GM23338 (cell line): ENCODE measurements at regions not wholly inside any gene's neighbourhood (a gene's known extent, or its start where the extent isn't known, plus 50 kb on each side); places are given as distances from the start of the nearest gene placed in this dataset.

Experiments
- ATAC-seq: fragments of 200-7000 bp; cut with Tn5 transposase; 3 replicates; pipeline ENCODE4 v1.9.1; 2020
- DNase-seq: peaks from one replicate; pipeline ENCODE4 v3.0.0-alpha.2; 2015; ENCODE audit warnings: low spot score
- H2AFZ ChIP-seq: fragments of 200-600 bp; sonication (generic); 2 replicates; pipeline ENCODE4 v1.8.0; 2016; ENCODE audit warnings: antibody characterized with exemption, mild to moderate bottlenecking, moderate library complexity
- H3F3A ChIP-seq: fragments of 200-600 bp; sonication (generic); replicated peaks from 2 replicates; pipeline ENCODE4 v1.8.0; 2017; ENCODE audit warnings: antibody characterized with exemption, mixed run types, low read depth
- H3K27ac ChIP-seq: fragments of 200-600 bp; sonication (generic); 2 replicates; pipeline ENCODE4 v1.6.1; 2016; ENCODE audit warnings: low read depth
- H3K27me3 ChIP-seq: fragments of 200-600 bp; sonication (generic); 2 replicates; pipeline ENCODE4 v1.8.0; 2016; ENCODE audit warnings: mild to moderate bottlenecking, mixed run types, moderate library complexity; ENCODE audit not compliant: insufficient read depth
- H3K36me3 ChIP-seq: fragments of 200-600 bp; sonication (generic); 2 replicates; pipeline ENCODE4 v1.8.0; 2016; ENCODE audit warnings: mild to moderate bottlenecking; ENCODE audit not compliant: insufficient read depth
- H3K4me1 ChIP-seq: fragments of 200-600 bp; sonication (generic); 2 replicates; pipeline ENCODE4 v1.8.0; 2016; ENCODE audit warnings: mild to moderate bottlenecking, moderate library complexity; ENCODE audit not compliant: insufficient read depth
- H3K4me2 ChIP-seq: fragments of 200-600 bp; sonication (generic); 2 replicates; pipeline ENCODE4 v1.7.1; 2017; ENCODE audit warnings: mixed run types
- H3K4me3 ChIP-seq: fragments of 200-600 bp; sonication (generic); 2 replicates; pipeline ENCODE4 v1.6.1; 2016; ENCODE audit warnings: mixed run types
- H3K79me2 ChIP-seq: fragments of 200-600 bp; sonication (generic); replicated peaks from 2 replicates; pipeline ENCODE4 v1.8.0; 2017; ENCODE audit warnings: mild to moderate bottlenecking; ENCODE audit not compliant: insufficient read depth
- H3K9me2 ChIP-seq: fragments of 200-600 bp; sonication (generic); 2 replicates; pipeline ENCODE4 v1.8.0; 2017; ENCODE audit not compliant: insufficient read depth
- H4K20me1 ChIP-seq: fragments of 200-600 bp; sonication (generic); replicated peaks from 2 replicates; pipeline ENCODE4 v1.8.0; 2017; ENCODE audit warnings: mild to moderate bottlenecking; ENCODE audit not compliant: insufficient read depth
- H3K27ac Mint-ChIP-seq: 2 replicates; pipeline ENCODE4 v1.8.0; 2020; ENCODE audit warnings: inconsistent platforms, mild to moderate bottlenecking, moderate library complexity, mixed read lengths
- H3K27me3 Mint-ChIP-seq: 3 replicates; pipeline ENCODE4 v1.8.0; 2022; ENCODE audit warnings: low read depth, mild to moderate bottlenecking, moderate library complexity, mixed read lengths, inconsistent platforms; ENCODE audit not compliant: insufficient read depth, poor library complexity
- H3K36me3 Mint-ChIP-seq: 3 replicates; pipeline ENCODE4 v1.8.0; 2021; ENCODE audit warnings: low read depth, mild to moderate bottlenecking, inconsistent platforms, moderate library complexity, mixed read lengths
- H3K4me1 Mint-ChIP-seq: 3 replicates; pipeline ENCODE4 v1.8.0; 2020; ENCODE audit warnings: mild to moderate bottlenecking, inconsistent platforms, mixed read lengths
- H3K4me3 Mint-ChIP-seq: 3 replicates; pipeline ENCODE4 v1.8.0; 2021; ENCODE audit warnings: moderate library complexity, mild to moderate bottlenecking, inconsistent platforms, mixed read lengths
- H3K9me3 Mint-ChIP-seq: 3 replicates; pipeline ENCODE4 v1.8.0; 2020; ENCODE audit warnings: moderate library complexity, mild to moderate bottlenecking, inconsistent platforms, mixed read lengths
- CREB1 ChIP-seq: fragments of 250-450 bp; sonication (Bioruptor Pico); IDR thresholded peaks from 2 replicates; pipeline ENCODE4 v1.5.0; 2020; ENCODE audit warnings: low read depth, mild to moderate bottlenecking, moderate library complexity
- CTCF ChIP-seq, 2 experiments: fragments of 200-600 bp in 1 of 2; sonication (generic) in 1 of 2; conservative IDR thresholded peaks; 2 replicates each; pipeline versions ENCODE4 v1.5.1 to v1.6.1; 2016 to 2017; ENCODE audit warnings: antibody characterized with exemption in 2 of 2, low read depth in 2 of 2, mild to moderate bottlenecking in 2 of 2, moderate library complexity in 1 of 2
- REST ChIP-seq: IDR thresholded peaks from one replicate; pipeline ENCODE4 v1.6.1; 2018; ENCODE audit warnings: antibody characterized with exemption; ENCODE audit not compliant: unreplicated experiment
- ZNF331 ChIP-seq: fragments of 250-450 bp; sonication (Bioruptor Pico); IDR thresholded peaks from 2 replicates; pipeline ENCODE4 v1.5.0; 2020; ENCODE audit warnings: low read depth, mild to moderate bottlenecking, moderate library complexity

- no peaks in the 10 kb centered on the region for H3K4me1 ChIP-seq
Measured at GRCh38 chr4:22129454-22130029, 181.0 kb upstream of the KCNIP4 start.

More at GRCh38 chr4:22129454-22130029, 181.0 kb upstream of the KCNIP4 start:
- Mint-ChIP-seq H3K4me3 (no peak overlapping the region), H3K27ac (no peak overlapping the region), H3K36me3 (no peaks in the 10 kb centered on the region), H3K4me1 (peaks cover 3% of the 10 kb centered on the region; the same call in 1 of the 3 replicates), H3K27me3 (no peaks in the 10 kb centered on the region), H3K9me3 (peaks cover 6% of the 10 kb centered on the region; the same call in 2 of the 3 replicates)
- H3K4me2 ChIP-seq: no peak overlapping the region
- DNase-seq (peak; percentile 84), ATAC-seq (peak; percentile 95)
- no peak overlapping the region for H3K4me3 ChIP-seq
- TF ChIP-seq CREB1 (no peak), ZNF331 (no peak), REST (no peak), CTCF (conservative IDR thresholded peaks at IDR 0.05; ENCODE audit: low read depth in 2 of 2) (peak; percentile 79 to 90)
- no peaks in the 10 kb centered on the region for H3F3A ChIP-seq
- H3K79me2 ChIP-seq: no peaks in the 10 kb centered on the region
- H3K27me3 ChIP-seq: no peaks in the 10 kb centered on the region
- no peaks in the 10 kb centered on the region for H4K20me1 ChIP-seq
- H3K27ac ChIP-seq: no peak overlapping the region
- no peaks in the 10 kb centered on the region for H3K9me2 ChIP-seq
- no peaks in the 10 kb centered on the region for H3K36me3 ChIP-seq
- no peak overlapping the region for H2AFZ ChIP-seq
